DND-41 (cell line): ENCODE measurements at regions not wholly inside any gene's neighbourhood (a gene's known extent, or its start where the extent isn't known, plus 50 kb on each side); places are given as distances from the start of the nearest gene placed in this dataset.

Source experiments
- EZH2 ChIP-seq: IDR thresholded peaks from 3 replicates; pipeline ENCODE4 v1.6.1; 2012; ENCODE audit warnings: borderline replicate concordance, low read depth, mild to moderate bottlenecking, moderate library complexity, low read length, inconsistent platforms; ENCODE audit not compliant: severe bottlenecking
- TF ChIP-seq, protein P1 (sequence below): IDR thresholded peaks from 2 replicates; pipeline ENCODE4 v1.5.1; 2012; ENCODE audit warnings: borderline replicate concordance, low read length, moderate library complexity, mild to moderate bottlenecking; ENCODE audit not compliant: poor library complexity, severe bottlenecking; ENCODE audit errors: extremely low read depth

DNA sequence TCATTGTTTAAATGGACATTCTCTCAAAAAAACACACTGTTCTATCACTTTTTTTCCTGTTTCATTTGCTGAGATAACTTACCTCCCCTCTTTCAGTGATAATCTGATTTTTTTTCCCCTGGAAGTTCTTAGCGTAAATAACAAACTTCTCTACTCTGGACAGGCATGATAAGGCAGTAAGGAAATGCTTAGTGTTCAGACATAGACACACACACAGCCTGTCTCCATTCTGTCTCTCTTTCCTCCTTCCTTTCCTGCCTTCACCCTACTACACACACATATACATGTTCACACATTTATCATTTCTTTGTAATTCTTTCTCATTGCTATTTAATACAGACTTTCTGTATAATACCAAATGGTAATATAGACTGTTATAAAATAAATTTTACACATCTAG lies 470.8 kb upstream of the ROBO1 start:
- TF ChIP-seq EZH2 = no peak
- TF ChIP-seq, protein P1, sequence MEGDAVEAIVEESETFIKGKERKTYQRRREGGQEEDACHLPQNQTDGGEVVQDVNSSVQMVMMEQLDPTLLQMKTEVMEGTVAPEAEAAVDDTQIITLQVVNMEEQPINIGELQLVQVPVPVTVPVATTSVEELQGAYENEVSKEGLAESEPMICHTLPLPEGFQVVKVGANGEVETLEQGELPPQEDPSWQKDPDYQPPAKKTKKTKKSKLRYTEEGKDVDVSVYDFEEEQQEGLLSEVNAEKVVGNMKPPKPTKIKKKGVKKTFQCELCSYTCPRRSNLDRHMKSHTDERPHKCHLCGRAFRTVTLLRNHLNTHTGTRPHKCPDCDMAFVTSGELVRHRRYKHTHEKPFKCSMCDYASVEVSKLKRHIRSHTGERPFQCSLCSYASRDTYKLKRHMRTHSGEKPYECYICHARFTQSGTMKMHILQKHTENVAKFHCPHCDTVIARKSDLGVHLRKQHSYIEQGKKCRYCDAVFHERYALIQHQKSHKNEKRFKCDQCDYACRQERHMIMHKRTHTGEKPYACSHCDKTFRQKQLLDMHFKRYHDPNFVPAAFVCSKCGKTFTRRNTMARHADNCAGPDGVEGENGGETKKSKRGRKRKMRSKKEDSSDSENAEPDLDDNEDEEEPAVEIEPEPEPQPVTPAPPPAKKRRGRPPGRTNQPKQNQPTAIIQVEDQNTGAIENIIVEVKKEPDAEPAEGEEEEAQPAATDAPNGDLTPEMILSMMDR = no peak
